GM23338 (cell line): ENCODE measurements at regions not wholly inside any gene's neighbourhood (a gene's known extent, or its start where the extent isn't known, plus 50 kb on each side); places are given as distances from the start of the nearest gene placed in this dataset.
A peak's percentile ranks its signal among the peaks of the same experiment; 100 is the strongest.

Source experiments
- ATAC-seq: fragments of 200-7000 bp; cut with Tn5 transposase; 3 replicates; pipeline ENCODE4 v1.9.1; 2020
- DNase-seq: peaks from one replicate; pipeline ENCODE4 v3.0.0-alpha.2; 2015; ENCODE audit warnings: low spot score
- H2AFZ ChIP-seq: fragments of 200-600 bp; sonication (generic); 2 replicates; pipeline ENCODE4 v1.8.0; 2016; ENCODE audit warnings: antibody characterized with exemption, mild to moderate bottlenecking, moderate library complexity
- H3F3A ChIP-seq: fragments of 200-600 bp; sonication (generic); replicated peaks from 2 replicates; pipeline ENCODE4 v1.8.0; 2017; ENCODE audit warnings: antibody characterized with exemption, mixed run types, low read depth
- H3K27ac ChIP-seq: fragments of 200-600 bp; sonication (generic); 2 replicates; pipeline ENCODE4 v1.6.1; 2016; ENCODE audit warnings: low read depth
- H3K27me3 ChIP-seq: fragments of 200-600 bp; sonication (generic); 2 replicates; pipeline ENCODE4 v1.8.0; 2016; ENCODE audit warnings: mild to moderate bottlenecking, mixed run types, moderate library complexity; ENCODE audit not compliant: insufficient read depth
- H3K36me3 ChIP-seq: fragments of 200-600 bp; sonication (generic); 2 replicates; pipeline ENCODE4 v1.8.0; 2016; ENCODE audit warnings: mild to moderate bottlenecking; ENCODE audit not compliant: insufficient read depth
- H3K4me1 ChIP-seq: fragments of 200-600 bp; sonication (generic); 2 replicates; pipeline ENCODE4 v1.8.0; 2016; ENCODE audit warnings: mild to moderate bottlenecking, moderate library complexity; ENCODE audit not compliant: insufficient read depth
- H3K4me2 ChIP-seq: fragments of 200-600 bp; sonication (generic); 2 replicates; pipeline ENCODE4 v1.7.1; 2017; ENCODE audit warnings: mixed run types
- H3K4me3 ChIP-seq: fragments of 200-600 bp; sonication (generic); 2 replicates; pipeline ENCODE4 v1.6.1; 2016; ENCODE audit warnings: mixed run types
- H3K79me2 ChIP-seq: fragments of 200-600 bp; sonication (generic); replicated peaks from 2 replicates; pipeline ENCODE4 v1.8.0; 2017; ENCODE audit warnings: mild to moderate bottlenecking; ENCODE audit not compliant: insufficient read depth
- H3K9me2 ChIP-seq: fragments of 200-600 bp; sonication (generic); 2 replicates; pipeline ENCODE4 v1.8.0; 2017; ENCODE audit not compliant: insufficient read depth
- H4K20me1 ChIP-seq: fragments of 200-600 bp; sonication (generic); replicated peaks from 2 replicates; pipeline ENCODE4 v1.8.0; 2017; ENCODE audit warnings: mild to moderate bottlenecking; ENCODE audit not compliant: insufficient read depth
- H3K27ac Mint-ChIP-seq: 2 replicates; pipeline ENCODE4 v1.8.0; 2020; ENCODE audit warnings: inconsistent platforms, mild to moderate bottlenecking, moderate library complexity, mixed read lengths
- H3K27me3 Mint-ChIP-seq: 3 replicates; pipeline ENCODE4 v1.8.0; 2022; ENCODE audit warnings: low read depth, mild to moderate bottlenecking, moderate library complexity, mixed read lengths, inconsistent platforms; ENCODE audit not compliant: insufficient read depth, poor library complexity
- H3K36me3 Mint-ChIP-seq: 3 replicates; pipeline ENCODE4 v1.8.0; 2021; ENCODE audit warnings: low read depth, mild to moderate bottlenecking, inconsistent platforms, moderate library complexity, mixed read lengths
- H3K4me1 Mint-ChIP-seq: 3 replicates; pipeline ENCODE4 v1.8.0; 2020; ENCODE audit warnings: mild to moderate bottlenecking, inconsistent platforms, mixed read lengths
- H3K4me3 Mint-ChIP-seq: 3 replicates; pipeline ENCODE4 v1.8.0; 2021; ENCODE audit warnings: moderate library complexity, mild to moderate bottlenecking, inconsistent platforms, mixed read lengths
- H3K9me3 Mint-ChIP-seq: 3 replicates; pipeline ENCODE4 v1.8.0; 2020; ENCODE audit warnings: moderate library complexity, mild to moderate bottlenecking, inconsistent platforms, mixed read lengths
- CREB1 ChIP-seq: fragments of 250-450 bp; sonication (Bioruptor Pico); IDR thresholded peaks from 2 replicates; pipeline ENCODE4 v1.5.0; 2020; ENCODE audit warnings: low read depth, mild to moderate bottlenecking, moderate library complexity
- EZH2 ChIP-seq: fragments of 200-600 bp; sonication (generic); IDR thresholded peaks from one replicate; pipeline ENCODE4 v1.8.0; 2017; ENCODE audit warnings: antibody characterized with exemption, mild to moderate bottlenecking, low read depth; ENCODE audit not compliant: unreplicated experiment
- EZH2phosphoT487 ChIP-seq: fragments of 200-600 bp; sonication (generic); IDR thresholded peaks from one replicate; pipeline ENCODE4 v1.8.1; 2018; ENCODE audit warnings: antibody characterized with exemption; ENCODE audit not compliant: unreplicated experiment
- JUNB ChIP-seq: IDR thresholded peaks from one replicate; pipeline ENCODE4 v1.6.1; 2016; ENCODE audit warnings: antibody characterized with exemption; ENCODE audit not compliant: unreplicated experiment
- NANOG ChIP-seq: IDR thresholded peaks from 2 replicates; pipeline ENCODE4 v1.6.1; 2016; ENCODE audit warnings: antibody characterized with exemption, borderline replicate concordance
- POLR2AphosphoS5 ChIP-seq: IDR thresholded peaks from 2 replicates; pipeline ENCODE4 v1.6.1; 2016; ENCODE audit warnings: antibody characterized with exemption, low read depth
- STAT1 ChIP-seq: IDR thresholded peaks from one replicate; pipeline ENCODE4 v1.6.1; 2016; ENCODE audit warnings: antibody characterized with exemption; ENCODE audit not compliant: unreplicated experiment
- ZNF114 ChIP-seq: fragments of 250-450 bp; sonication (Bioruptor Pico); IDR thresholded peaks from 2 replicates; pipeline ENCODE4 v1.5.0; 2020; ENCODE audit warnings: mild to moderate bottlenecking, moderate library complexity
- ZNF331 ChIP-seq: fragments of 250-450 bp; sonication (Bioruptor Pico); IDR thresholded peaks from 2 replicates; pipeline ENCODE4 v1.5.0; 2020; ENCODE audit warnings: low read depth, mild to moderate bottlenecking, moderate library complexity
- TF ChIP-seq, protein P1 (sequence below): IDR thresholded peaks from one replicate; pipeline ENCODE4 v1.6.1; 2018; ENCODE audit warnings: antibody characterized with exemption; ENCODE audit not compliant: unreplicated experiment
- TF ChIP-seq, protein P2 (sequence below), 2 experiments: fragments of 200-600 bp in 1 of 2; sonication (generic) in 1 of 2; conservative IDR thresholded peaks; 2 replicates each; pipeline versions ENCODE4 v1.5.1 to v1.6.1; 2016 to 2017; ENCODE audit warnings: antibody characterized with exemption in 2 of 2, low read depth in 2 of 2, mild to moderate bottlenecking in 2 of 2, moderate library complexity in 1 of 2
- TF ChIP-seq, protein P3 (sequence below): IDR thresholded peaks from 2 replicates; pipeline ENCODE4 v1.6.1; 2016; ENCODE audit warnings: antibody characterized with exemption
- TF ChIP-seq, protein P4 (sequence below): fragments of 250-450 bp; sonication (Bioruptor Pico); IDR thresholded peaks from 2 replicates; pipeline ENCODE4 v1.5.0; 2020; ENCODE audit warnings: mild to moderate bottlenecking, moderate library complexity

DNA sequence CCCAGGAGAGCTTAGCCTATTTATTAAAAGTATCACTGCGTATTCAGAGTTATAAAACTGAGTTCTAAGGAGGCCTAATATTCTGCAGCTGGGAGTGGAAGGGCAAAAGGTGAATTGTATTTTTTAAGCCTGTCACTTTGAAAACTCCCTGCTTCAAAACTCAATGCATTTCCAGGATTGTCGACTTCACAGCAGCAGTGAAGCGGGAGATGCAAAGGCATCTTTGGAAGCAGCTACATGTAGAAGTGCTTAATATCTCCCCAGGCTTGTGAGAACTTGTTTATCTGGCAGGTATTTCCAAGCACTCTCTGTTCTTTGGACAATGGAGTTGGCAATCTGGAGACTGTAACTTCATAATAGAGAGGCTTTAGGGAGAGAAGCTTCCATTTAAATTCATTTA lies 717.5 kb upstream of the SLIT2 start:
- ATAC-seq: no peak
- H3K27ac ChIP-seq: no peak overlapping the region
- no peak overlapping the region for H3K4me3 Mint-ChIP-seq
- H3K4me1 Mint-ChIP-seq: no peaks in the 10 kb centered on the region
- no peaks in the 10 kb centered on the region for H3K36me3 Mint-ChIP-seq
- no peak for DNase-seq
- H3F3A ChIP-seq: no peaks in the 10 kb centered on the region
- peak overlapping the region; percentile 67; the same call in 1 of the 2 replicates for H2AFZ ChIP-seq
- no peaks in the 10 kb centered on the region for H3K9me3 Mint-ChIP-seq
- no peak overlapping the region for H3K4me3 ChIP-seq
- no peak overlapping the region for H3K27ac Mint-ChIP-seq
- no peak for TF ChIP-seq POLR2AphosphoS5
- TF ChIP-seq EZH2: no peak
- TF ChIP-seq, protein P1, sequence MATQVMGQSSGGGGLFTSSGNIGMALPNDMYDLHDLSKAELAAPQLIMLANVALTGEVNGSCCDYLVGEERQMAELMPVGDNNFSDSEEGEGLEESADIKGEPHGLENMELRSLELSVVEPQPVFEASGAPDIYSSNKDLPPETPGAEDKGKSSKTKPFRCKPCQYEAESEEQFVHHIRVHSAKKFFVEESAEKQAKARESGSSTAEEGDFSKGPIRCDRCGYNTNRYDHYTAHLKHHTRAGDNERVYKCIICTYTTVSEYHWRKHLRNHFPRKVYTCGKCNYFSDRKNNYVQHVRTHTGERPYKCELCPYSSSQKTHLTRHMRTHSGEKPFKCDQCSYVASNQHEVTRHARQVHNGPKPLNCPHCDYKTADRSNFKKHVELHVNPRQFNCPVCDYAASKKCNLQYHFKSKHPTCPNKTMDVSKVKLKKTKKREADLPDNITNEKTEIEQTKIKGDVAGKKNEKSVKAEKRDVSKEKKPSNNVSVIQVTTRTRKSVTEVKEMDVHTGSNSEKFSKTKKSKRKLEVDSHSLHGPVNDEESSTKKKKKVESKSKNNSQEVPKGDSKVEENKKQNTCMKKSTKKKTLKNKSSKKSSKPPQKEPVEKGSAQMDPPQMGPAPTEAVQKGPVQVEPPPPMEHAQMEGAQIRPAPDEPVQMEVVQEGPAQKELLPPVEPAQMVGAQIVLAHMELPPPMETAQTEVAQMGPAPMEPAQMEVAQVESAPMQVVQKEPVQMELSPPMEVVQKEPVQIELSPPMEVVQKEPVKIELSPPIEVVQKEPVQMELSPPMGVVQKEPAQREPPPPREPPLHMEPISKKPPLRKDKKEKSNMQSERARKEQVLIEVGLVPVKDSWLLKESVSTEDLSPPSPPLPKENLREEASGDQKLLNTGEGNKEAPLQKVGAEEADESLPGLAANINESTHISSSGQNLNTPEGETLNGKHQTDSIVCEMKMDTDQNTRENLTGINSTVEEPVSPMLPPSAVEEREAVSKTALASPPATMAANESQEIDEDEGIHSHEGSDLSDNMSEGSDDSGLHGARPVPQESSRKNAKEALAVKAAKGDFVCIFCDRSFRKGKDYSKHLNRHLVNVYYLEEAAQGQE: no peak
- TF ChIP-seq STAT1: no peak
- no peak for TF ChIP-seq ZNF114
- TF ChIP-seq, protein P2, sequence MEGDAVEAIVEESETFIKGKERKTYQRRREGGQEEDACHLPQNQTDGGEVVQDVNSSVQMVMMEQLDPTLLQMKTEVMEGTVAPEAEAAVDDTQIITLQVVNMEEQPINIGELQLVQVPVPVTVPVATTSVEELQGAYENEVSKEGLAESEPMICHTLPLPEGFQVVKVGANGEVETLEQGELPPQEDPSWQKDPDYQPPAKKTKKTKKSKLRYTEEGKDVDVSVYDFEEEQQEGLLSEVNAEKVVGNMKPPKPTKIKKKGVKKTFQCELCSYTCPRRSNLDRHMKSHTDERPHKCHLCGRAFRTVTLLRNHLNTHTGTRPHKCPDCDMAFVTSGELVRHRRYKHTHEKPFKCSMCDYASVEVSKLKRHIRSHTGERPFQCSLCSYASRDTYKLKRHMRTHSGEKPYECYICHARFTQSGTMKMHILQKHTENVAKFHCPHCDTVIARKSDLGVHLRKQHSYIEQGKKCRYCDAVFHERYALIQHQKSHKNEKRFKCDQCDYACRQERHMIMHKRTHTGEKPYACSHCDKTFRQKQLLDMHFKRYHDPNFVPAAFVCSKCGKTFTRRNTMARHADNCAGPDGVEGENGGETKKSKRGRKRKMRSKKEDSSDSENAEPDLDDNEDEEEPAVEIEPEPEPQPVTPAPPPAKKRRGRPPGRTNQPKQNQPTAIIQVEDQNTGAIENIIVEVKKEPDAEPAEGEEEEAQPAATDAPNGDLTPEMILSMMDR (conservative IDR thresholded peaks at IDR 0.05; ENCODE audit: low read depth in 2 of 2): no peak
- no peak for TF ChIP-seq NANOG
- no peak for TF ChIP-seq ZNF331
- TF ChIP-seq, protein P3, sequence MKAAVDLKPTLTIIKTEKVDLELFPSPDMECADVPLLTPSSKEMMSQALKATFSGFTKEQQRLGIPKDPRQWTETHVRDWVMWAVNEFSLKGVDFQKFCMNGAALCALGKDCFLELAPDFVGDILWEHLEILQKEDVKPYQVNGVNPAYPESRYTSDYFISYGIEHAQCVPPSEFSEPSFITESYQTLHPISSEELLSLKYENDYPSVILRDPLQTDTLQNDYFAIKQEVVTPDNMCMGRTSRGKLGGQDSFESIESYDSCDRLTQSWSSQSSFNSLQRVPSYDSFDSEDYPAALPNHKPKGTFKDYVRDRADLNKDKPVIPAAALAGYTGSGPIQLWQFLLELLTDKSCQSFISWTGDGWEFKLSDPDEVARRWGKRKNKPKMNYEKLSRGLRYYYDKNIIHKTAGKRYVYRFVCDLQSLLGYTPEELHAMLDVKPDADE: no peak
- TF ChIP-seq EZH2phosphoT487: no peak
- no peak for TF ChIP-seq JUNB
- TF ChIP-seq, protein P4, sequence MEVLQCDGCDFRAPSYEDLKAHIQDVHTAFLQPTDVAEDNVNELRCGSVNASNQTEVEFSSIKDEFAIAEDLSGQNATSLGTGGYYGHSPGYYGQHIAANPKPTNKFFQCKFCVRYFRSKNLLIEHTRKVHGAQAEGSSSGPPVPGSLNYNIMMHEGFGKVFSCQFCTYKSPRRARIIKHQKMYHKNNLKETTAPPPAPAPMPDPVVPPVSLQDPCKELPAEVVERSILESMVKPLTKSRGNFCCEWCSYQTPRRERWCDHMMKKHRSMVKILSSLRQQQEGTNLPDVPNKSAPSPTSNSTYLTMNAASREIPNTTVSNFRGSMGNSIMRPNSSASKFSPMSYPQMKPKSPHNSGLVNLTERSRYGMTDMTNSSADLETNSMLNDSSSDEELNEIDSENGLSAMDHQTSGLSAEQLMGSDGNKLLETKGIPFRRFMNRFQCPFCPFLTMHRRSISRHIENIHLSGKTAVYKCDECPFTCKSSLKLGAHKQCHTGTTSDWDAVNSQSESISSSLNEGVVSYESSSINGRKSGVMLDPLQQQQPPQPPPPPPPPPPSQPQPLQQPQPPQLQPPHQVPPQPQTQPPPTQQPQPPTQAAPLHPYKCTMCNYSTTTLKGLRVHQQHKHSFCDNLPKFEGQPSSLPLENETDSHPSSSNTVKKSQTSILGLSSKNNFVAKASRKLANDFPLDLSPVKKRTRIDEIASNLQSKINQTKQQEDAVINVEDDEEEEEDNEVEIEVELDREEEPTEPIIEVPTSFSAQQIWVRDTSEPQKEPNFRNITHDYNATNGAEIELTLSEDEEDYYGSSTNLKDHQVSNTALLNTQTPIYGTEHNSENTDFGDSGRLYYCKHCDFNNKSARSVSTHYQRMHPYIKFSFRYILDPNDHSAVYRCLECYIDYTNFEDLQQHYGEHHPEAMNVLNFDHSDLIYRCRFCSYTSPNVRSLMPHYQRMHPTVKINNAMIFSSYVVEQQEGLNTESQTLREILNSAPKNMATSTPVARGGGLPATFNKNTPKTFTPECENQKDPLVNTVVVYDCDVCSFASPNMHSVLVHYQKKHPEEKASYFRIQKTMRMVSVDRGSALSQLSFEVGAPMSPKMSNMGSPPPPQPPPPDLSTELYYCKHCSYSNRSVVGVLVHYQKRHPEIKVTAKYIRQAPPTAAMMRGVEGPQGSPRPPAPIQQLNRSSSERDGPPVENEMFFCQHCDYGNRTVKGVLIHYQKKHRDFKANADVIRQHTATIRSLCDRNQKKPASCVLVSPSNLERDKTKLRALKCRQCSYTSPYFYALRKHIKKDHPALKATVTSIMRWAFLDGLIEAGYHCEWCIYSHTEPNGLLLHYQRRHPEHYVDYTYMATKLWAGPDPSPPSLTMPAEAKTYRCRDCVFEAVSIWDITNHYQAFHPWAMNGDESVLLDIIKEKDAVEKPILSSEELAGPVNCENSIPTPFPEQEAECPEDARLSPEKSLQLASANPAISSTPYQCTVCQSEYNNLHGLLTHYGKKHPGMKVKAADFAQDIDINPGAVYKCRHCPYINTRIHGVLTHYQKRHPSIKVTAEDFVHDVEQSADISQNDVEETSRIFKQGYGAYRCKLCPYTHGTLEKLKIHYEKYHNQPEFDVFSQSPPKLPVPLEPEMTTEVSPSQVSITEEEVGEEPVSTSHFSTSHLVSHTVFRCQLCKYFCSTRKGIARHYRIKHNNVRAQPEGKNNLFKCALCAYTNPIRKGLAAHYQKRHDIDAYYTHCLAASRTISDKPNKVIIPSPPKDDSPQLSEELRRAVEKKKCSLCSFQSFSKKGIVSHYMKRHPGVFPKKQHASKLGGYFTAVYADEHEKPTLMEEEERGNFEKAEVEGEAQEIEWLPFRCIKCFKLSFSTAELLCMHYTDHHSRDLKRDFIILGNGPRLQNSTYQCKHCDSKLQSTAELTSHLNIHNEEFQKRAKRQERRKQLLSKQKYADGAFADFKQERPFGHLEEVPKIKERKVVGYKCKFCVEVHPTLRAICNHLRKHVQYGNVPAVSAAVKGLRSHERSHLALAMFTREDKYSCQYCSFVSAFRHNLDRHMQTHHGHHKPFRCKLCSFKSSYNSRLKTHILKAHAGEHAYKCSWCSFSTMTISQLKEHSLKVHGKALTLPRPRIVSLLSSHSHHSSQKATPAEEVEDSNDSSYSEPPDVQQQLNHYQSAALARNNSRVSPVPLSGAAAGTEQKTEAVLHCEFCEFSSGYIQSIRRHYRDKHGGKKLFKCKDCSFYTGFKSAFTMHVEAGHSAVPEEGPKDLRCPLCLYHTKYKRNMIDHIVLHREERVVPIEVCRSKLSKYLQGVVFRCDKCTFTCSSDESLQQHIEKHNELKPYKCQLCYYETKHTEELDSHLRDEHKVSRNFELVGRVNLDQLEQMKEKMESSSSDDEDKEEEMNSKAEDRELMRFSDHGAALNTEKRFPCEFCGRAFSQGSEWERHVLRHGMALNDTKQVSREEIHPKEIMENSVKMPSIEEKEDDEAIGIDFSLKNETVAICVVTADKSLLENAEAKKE: no peak
- TF ChIP-seq CREB1 (CRISPR knock-in tag): no peak
- no peaks in the 10 kb centered on the region for H3K27me3 ChIP-seq
- no peak overlapping the region for H3K4me2 ChIP-seq
- no peaks in the 10 kb centered on the region for H4K20me1 ChIP-seq
- H3K27me3 Mint-ChIP-seq: no peaks in the 10 kb centered on the region
- H3K4me1 ChIP-seq: no peaks in the 10 kb centered on the region
- H3K36me3 ChIP-seq: no peaks in the 10 kb centered on the region
- no peaks in the 10 kb centered on the region for H3K79me2 ChIP-seq
- no peaks in the 10 kb centered on the region for H3K9me2 ChIP-seq
